ENCODE measurements at regions not wholly inside any gene's neighbourhood (a gene's known extent, or its start where the extent isn't known, plus 50 kb on each side); places are given as distances from the start of the nearest gene placed in this dataset.
A peak's percentile ranks its signal among the peaks of the same experiment; 100 is the strongest.

DNA sequence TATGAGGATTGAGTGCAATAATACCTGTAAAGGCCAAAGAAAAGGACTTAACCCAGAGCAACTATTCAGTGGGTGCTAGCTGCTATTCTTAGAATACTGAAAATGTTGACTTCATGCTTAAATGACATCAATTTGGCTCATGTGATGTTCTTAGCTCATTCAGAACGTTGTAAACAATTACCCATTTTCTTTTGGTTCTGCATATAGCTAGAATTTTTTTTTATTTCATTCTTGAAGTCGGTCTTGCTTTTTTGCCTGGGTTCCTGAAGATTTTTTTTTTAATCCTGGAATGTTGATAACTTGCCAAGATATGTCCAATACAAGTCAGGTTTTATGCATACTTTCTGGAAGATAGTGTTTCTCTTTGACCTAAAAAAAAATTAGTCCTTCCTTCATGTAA is 772.0 kb downstream of the LTN1 start:
- Histone ChIP-seq H3K4me3 (ENCODE audit: insufficient read depth, low read depth, low read length) (no peak overlapping the region), H3K27ac (ENCODE audit: low read depth, low read length) (no peak overlapping the region), H3K9ac (ENCODE audit: low read length) (no peak overlapping the region), H3K9me3 (ENCODE audit: insufficient read depth, low read depth, low read length) (no peaks in the 10 kb centered on the region), H2AFZ (ENCODE audit: low read depth, low read length) (no peak overlapping the region), H3K27me3 (ENCODE audit: insufficient read depth, low read length) (no peaks in the 10 kb centered on the region), H4K20me1 (ENCODE audit: insufficient read depth, low read length) (no peaks in the 10 kb centered on the region), H3K4me2 (ENCODE audit: low read length) (no peak overlapping the region), H3K36me3 (ENCODE audit: insufficient read depth, low read length) (no peaks in the 10 kb centered on the region), H3K4me1 (ENCODE audit: insufficient read depth, low read length) (no peaks in the 10 kb centered on the region), H3K79me2 (ENCODE audit: insufficient read depth, low read length) (no peaks in the 10 kb centered on the region)
- DNase-seq (ENCODE audit: low read depth) (peak; percentile 25), FAIRE-seq (no peak)
- Mint-ChIP-seq H3K27ac (ENCODE audit: unreplicated experiment) (no peak overlapping the region), H3K4me3 (ENCODE audit: unreplicated experiment) (no peak overlapping the region), H3K27me3 (ENCODE audit: low read depth, unreplicated experiment) (no peaks in the 10 kb centered on the region), H3K36me3 (ENCODE audit: low read depth, unreplicated experiment) (peaks cover 2% of the 10 kb centered on the region), H3K4me1 (ENCODE audit: low read depth, unreplicated experiment) (no peaks in the 10 kb centered on the region), H3K9me3 (ENCODE audit: unreplicated experiment) (no peaks in the 10 kb centered on the region)
- TF ChIP-seq, protein P1, sequence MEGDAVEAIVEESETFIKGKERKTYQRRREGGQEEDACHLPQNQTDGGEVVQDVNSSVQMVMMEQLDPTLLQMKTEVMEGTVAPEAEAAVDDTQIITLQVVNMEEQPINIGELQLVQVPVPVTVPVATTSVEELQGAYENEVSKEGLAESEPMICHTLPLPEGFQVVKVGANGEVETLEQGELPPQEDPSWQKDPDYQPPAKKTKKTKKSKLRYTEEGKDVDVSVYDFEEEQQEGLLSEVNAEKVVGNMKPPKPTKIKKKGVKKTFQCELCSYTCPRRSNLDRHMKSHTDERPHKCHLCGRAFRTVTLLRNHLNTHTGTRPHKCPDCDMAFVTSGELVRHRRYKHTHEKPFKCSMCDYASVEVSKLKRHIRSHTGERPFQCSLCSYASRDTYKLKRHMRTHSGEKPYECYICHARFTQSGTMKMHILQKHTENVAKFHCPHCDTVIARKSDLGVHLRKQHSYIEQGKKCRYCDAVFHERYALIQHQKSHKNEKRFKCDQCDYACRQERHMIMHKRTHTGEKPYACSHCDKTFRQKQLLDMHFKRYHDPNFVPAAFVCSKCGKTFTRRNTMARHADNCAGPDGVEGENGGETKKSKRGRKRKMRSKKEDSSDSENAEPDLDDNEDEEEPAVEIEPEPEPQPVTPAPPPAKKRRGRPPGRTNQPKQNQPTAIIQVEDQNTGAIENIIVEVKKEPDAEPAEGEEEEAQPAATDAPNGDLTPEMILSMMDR (IDR thresholded peaks at IDR 0.05; ENCODE audit: insufficient read depth, low read depth, low read length), result no peak
- no peak for TF ChIP-seq EZH2 (IDR thresholded peaks at IDR 0.05; ENCODE audit: insufficient read depth, low read length)

DNA sequence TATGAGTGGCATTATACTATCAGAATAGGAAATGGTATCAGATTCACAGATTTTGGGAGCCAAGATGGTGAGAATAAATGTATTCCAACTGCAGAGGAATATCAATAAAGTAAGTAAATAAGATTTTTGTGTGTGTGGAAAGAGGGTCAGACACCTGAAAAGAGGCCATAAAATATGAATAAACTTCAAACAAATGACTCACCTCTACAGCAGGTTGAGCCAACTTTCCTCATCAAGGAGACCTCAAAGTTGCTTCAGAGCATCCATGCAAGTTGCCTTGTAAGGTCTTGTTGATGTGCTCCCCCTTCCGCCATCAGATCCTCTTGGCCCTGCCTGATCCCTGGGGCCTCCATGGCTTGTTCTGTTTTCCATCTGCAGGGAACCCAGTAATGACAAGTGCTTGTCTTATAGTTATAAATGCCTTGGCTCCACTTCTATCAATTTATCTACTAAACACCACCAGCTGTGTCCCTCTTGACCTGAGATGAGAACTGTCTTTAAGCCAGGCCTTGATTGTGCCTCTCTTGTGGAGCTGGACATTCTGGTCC is 775.6 kb downstream of the LTN1 start:
- Histone ChIP-seq H2AFZ (ENCODE audit: low read depth, low read length) (no peak overlapping the region), H3K36me3 (ENCODE audit: insufficient read depth, low read length) (no peaks in the 10 kb centered on the region), H3K9me3 (ENCODE audit: insufficient read depth, low read depth, low read length) (no peaks in the 10 kb centered on the region), H3K4me2 (ENCODE audit: low read length) (no peak overlapping the region), H3K9ac (ENCODE audit: low read length) (no peak overlapping the region), H3K27me3 (ENCODE audit: insufficient read depth, low read length) (no peaks in the 10 kb centered on the region), H3K27ac (ENCODE audit: low read depth, low read length) (no peak overlapping the region), H3K4me3 (ENCODE audit: insufficient read depth, low read depth, low read length) (no peak overlapping the region), H4K20me1 (ENCODE audit: insufficient read depth, low read length) (no peaks in the 10 kb centered on the region), H3K79me2 (ENCODE audit: insufficient read depth, low read length) (no peaks in the 10 kb centered on the region), H3K4me1 (ENCODE audit: insufficient read depth, low read length) (no peaks in the 10 kb centered on the region)
- Mint-ChIP-seq H3K27me3 (ENCODE audit: low read depth, unreplicated experiment) (no peaks in the 10 kb centered on the region), H3K9me3 (ENCODE audit: unreplicated experiment) (no peaks in the 10 kb centered on the region), H3K27ac (ENCODE audit: unreplicated experiment) (no peak overlapping the region), H3K4me3 (ENCODE audit: unreplicated experiment) (no peak overlapping the region), H3K4me1 (ENCODE audit: low read depth, unreplicated experiment) (no peaks in the 10 kb centered on the region), H3K36me3 (ENCODE audit: low read depth, unreplicated experiment) (peaks cover 2% of the 10 kb centered on the region)
- no peak for TF ChIP-seq EZH2 (IDR thresholded peaks at IDR 0.05; ENCODE audit: insufficient read depth, low read length)
- FAIRE-seq (no peak), DNase-seq (ENCODE audit: low read depth) (no peak)

GRCh38 chr21:28215214-28215954 is 777.3 kb downstream of the LTN1 start:
- Mint-ChIP-seq H3K9me3 (ENCODE audit: unreplicated experiment) (no peaks in the 10 kb centered on the region), H3K4me1 (ENCODE audit: low read depth, unreplicated experiment) (no peaks in the 10 kb centered on the region), H3K27me3 (ENCODE audit: low read depth, unreplicated experiment) (no peaks in the 10 kb centered on the region), H3K27ac (ENCODE audit: unreplicated experiment) (no peak overlapping the region), H3K36me3 (ENCODE audit: low read depth, unreplicated experiment) (peaks cover 2% of the 10 kb centered on the region), H3K4me3 (ENCODE audit: unreplicated experiment) (no peak overlapping the region)
- FAIRE-seq, result no peak
- no peaks in the 10 kb centered on the region for H3K36me3 ChIP-seq (ENCODE audit: insufficient read depth, low read length)
- no peak for TF ChIP-seq EZH2 (IDR thresholded peaks at IDR 0.05; ENCODE audit: insufficient read depth, low read length)
- H3K4me2 ChIP-seq (ENCODE audit: low read length), result no peak overlapping the region
- peak; percentile 44 for DNase-seq (ENCODE audit: low read depth)
- no peaks in the 10 kb centered on the region for H4K20me1 ChIP-seq (ENCODE audit: insufficient read depth, low read length)
- H3K4me1 ChIP-seq (ENCODE audit: insufficient read depth, low read length), result no peaks in the 10 kb centered on the region
- H3K9ac ChIP-seq (ENCODE audit: low read length), result no peak overlapping the region
- H3K4me3 ChIP-seq (ENCODE audit: insufficient read depth, low read depth, low read length), result no peak overlapping the region
- H3K9me3 ChIP-seq (ENCODE audit: insufficient read depth, low read depth, low read length), result no peaks in the 10 kb centered on the region
- no peaks in the 10 kb centered on the region for H3K27me3 ChIP-seq (ENCODE audit: insufficient read depth, low read length)
- no peaks in the 10 kb centered on the region for H3K79me2 ChIP-seq (ENCODE audit: insufficient read depth, low read length)
- H3K27ac ChIP-seq (ENCODE audit: low read depth, low read length), result no peak overlapping the region
- H2AFZ ChIP-seq (ENCODE audit: low read depth, low read length), result no peak overlapping the region
